Stimulated activated CD8-positive, alpha-beta memory T cell treated with anti-CD3 and anti-CD28 coated beads, Interleukin-15, amount 100 ng/mL, for 48 hours (primary cell): ENCODE measurements at regions not wholly inside any gene's neighbourhood (a gene's known extent, or its start where the extent isn't known, plus 50 kb on each side); places are given as distances from the start of the nearest gene placed in this dataset.
A peak's percentile ranks its signal among the peaks of the same experiment; 100 is the strongest.
"Not testable (repeated sequence)": the region's sequence is repeated elsewhere in the genome, so short reads cannot be mapped to it uniquely, and the experiment has no call there.

Experiments used
- DNase-seq, 2 donors: peaks; one replicate each; pipeline ENCODE4 v3.0.0-alpha.2; 2020; ENCODE audit warnings: low read depth in 2 of 2

GRCh38 chr10:63848871-63849270 lies 327.7 kb downstream of the REEP3 start:
- DNase-seq, result not testable (repeated sequence)

GRCh38 chr10:63862860-63863259 lies 341.7 kb downstream of the REEP3 start:
- no peak for DNase-seq

- DNase-seq, result no peak
Measured at GRCh38 chr10:63865210-63865609, 344.0 kb downstream of the REEP3 start.

- peak; percentile 6 to 15 for DNase-seq
Measured at GRCh38 chr10:63866075-63866746, 345.0 kb downstream of the REEP3 start.

- no peak for DNase-seq
Measured at GRCh38 chr10:63866747-63867140, 345.5 kb downstream of the REEP3 start.

GRCh38 chr10:63878428-63878827 lies 357.2 kb downstream of the REEP3 start:
- no peak for DNase-seq

- no peak for DNase-seq
Measured at GRCh38 chr10:63883861-63884260, 362.7 kb downstream of the REEP3 start.

GRCh38 chr10:63884426-63884825 lies 363.2 kb downstream of the REEP3 start:
- no peak for DNase-seq

GRCh38 chr10:63885156-63885555 lies 364.0 kb downstream of the REEP3 start:
- no peak for DNase-seq

- no peak for DNase-seq
Measured at GRCh38 chr10:63886281-63887022, 365.3 kb downstream of the REEP3 start.

GRCh38 chr10:63887023-63887589 lies 365.9 kb downstream of the REEP3 start:
- DNase-seq, result no peak

- DNase-seq, result no peak
Measured at GRCh38 chr10:63887600-63888370, 366.6 kb downstream of the REEP3 start.

GRCh38 chr10:63889803-63890202 lies 368.6 kb downstream of the REEP3 start:
- DNase-seq, result no peak

GRCh38 chr10:63896992-63897391 lies 375.8 kb downstream of the REEP3 start:
- DNase-seq, result no peak

- DNase-seq, result no peak
Measured at GRCh38 chr10:63899673-63900300, 378.6 kb downstream of the REEP3 start.

GRCh38 chr10:63901228-63901627 lies 380.0 kb downstream of the REEP3 start:
- no peak for DNase-seq

GRCh38 chr10:63901881-63902280 lies 380.7 kb downstream of the REEP3 start:
- no peak for DNase-seq

GRCh38 chr10:63910806-63911205 lies 389.6 kb downstream of the REEP3 start:
- DNase-seq, result no peak

- DNase-seq, result no peak
Measured at GRCh38 chr10:63915240-63915639, 394.0 kb downstream of the REEP3 start.

GRCh38 chr10:63917363-63917762 lies 396.2 kb downstream of the REEP3 start:
- no peak for DNase-seq

GRCh38 chr10:63919575-63920279 lies 398.5 kb downstream of the REEP3 start:
- no peak for DNase-seq
